DND-41 (cell line): ENCODE measurements at regions not wholly inside any gene's neighbourhood (a gene's known extent, or its start where the extent isn't known, plus 50 kb on each side); places are given as distances from the start of the nearest gene placed in this dataset.
"Not testable (repeated sequence)": the region's sequence is repeated elsewhere in the genome, so short reads cannot be mapped to it uniquely, and the experiment has no call there.

Experiments
- ATAC-seq: fragments of 200-7000 bp; cut with Tn5 transposase; 3 replicates; pipeline ENCODE4 v1.9.1; 2021; ENCODE audit warnings: low read depth; ENCODE audit not compliant: insufficient read depth
- DNase-seq: peaks from one replicate; pipeline ENCODE4 v3.0.0-alpha.2; 2020
- H2AFZ ChIP-seq: 2 replicates; pipeline ENCODE4 v1.6.0; 2012; ENCODE audit warnings: low read depth, low read length
- H3K27ac ChIP-seq: 2 replicates; pipeline ENCODE4 v1.5.1; 2012; ENCODE audit warnings: low read length, inconsistent platforms
- H3K27me3 ChIP-seq: fragments of 200-600 bp; sonication (generic); 2 replicates; pipeline ENCODE4 v1.6.0; 2012; ENCODE audit warnings: low read length, mild to moderate bottlenecking, inconsistent platforms; ENCODE audit not compliant: insufficient read depth, poor library complexity
- H3K36me3 ChIP-seq: 2 replicates; pipeline ENCODE4 v1.5.1; 2012; ENCODE audit warnings: low read length, inconsistent platforms; ENCODE audit not compliant: insufficient read depth
- H3K4me1 ChIP-seq: 2 replicates; pipeline ENCODE4 v1.5.1; 2012; ENCODE audit warnings: mild to moderate bottlenecking, low read length; ENCODE audit not compliant: insufficient read depth
- H3K4me2 ChIP-seq: 2 replicates; pipeline ENCODE4 v1.6.0; 2012; ENCODE audit warnings: mild to moderate bottlenecking, moderate library complexity, low read length, inconsistent platforms; ENCODE audit not compliant: insufficient read depth
- H3K4me3 ChIP-seq, 2 experiments: fragments of 200-600 bp in 1 of 2; shearing (Covaris generic) in 1 of 2; 2 replicates each; pipeline ENCODE4 v1.5.1; 2012 to 2016; ENCODE audit warnings: inconsistent platforms in 2 of 2, low read length in 2 of 2, mild to moderate bottlenecking in 2 of 2, low read depth in 1 of 2, moderate library complexity in 1 of 2
- H3K79me2 ChIP-seq: 2 replicates; pipeline ENCODE4 v1.6.0; 2012; ENCODE audit warnings: low read length, inconsistent platforms; ENCODE audit not compliant: insufficient read depth
- H3K9ac ChIP-seq: 2 replicates; pipeline ENCODE4 v1.6.0; 2012; ENCODE audit warnings: low read depth, mild to moderate bottlenecking, inconsistent platforms, low read length, moderate library complexity
- H3K9me3 ChIP-seq: 2 replicates; pipeline ENCODE4 v1.5.1; 2012; ENCODE audit warnings: low read length, moderate library complexity, mild to moderate bottlenecking, inconsistent platforms; ENCODE audit not compliant: insufficient read depth, severe bottlenecking
- H4K20me1 ChIP-seq: 2 replicates; pipeline ENCODE4 v1.6.0; 2012; ENCODE audit warnings: low read length; ENCODE audit not compliant: insufficient read depth

- H3K4me1 ChIP-seq, ATAC-seq, H3K27me3 ChIP-seq: not testable (repeated sequence)
These were observed 187.2 kb upstream of the IRF2BP2 start for GRCh38 chr1:234797216-234797615.

DNA sequence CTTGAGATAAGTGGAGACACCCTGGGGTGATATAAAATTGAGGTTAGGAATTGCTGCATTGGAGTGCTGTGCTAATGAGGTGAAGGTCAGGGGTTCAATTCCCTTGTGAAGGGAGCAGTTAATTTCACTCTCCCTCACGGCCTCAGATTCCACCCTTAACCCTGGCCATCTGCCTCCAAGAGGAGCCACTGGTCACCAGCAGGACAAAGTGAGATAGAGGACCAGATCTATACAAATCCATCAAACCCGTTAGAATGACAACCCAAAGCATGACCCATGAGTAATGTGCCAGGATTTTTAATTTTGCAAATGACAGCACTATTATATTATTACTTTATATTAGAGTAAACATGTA lies 186.4 kb upstream of the IRF2BP2 start:
- H3K36me3 ChIP-seq, H4K20me1 ChIP-seq, H3K4me3 ChIP-seq, ATAC-seq, H3K27ac ChIP-seq, H3K4me2 ChIP-seq, H2AFZ ChIP-seq, H3K79me2 ChIP-seq, H3K9me3 ChIP-seq, H3K9ac ChIP-seq, DNase-seq, H3K4me1 ChIP-seq, H3K27me3 ChIP-seq: not testable (repeated sequence)

More at GRCh38 chr1:234797216-234797615, 187.2 kb upstream of the IRF2BP2 start:
- not testable (repeated sequence) for H3K9ac ChIP-seq, H3K4me3 ChIP-seq, H3K27ac ChIP-seq, DNase-seq, H3K9me3 ChIP-seq, H4K20me1 ChIP-seq, H3K79me2 ChIP-seq, H3K4me2 ChIP-seq, H3K36me3 ChIP-seq, H2AFZ ChIP-seq

- not testable (repeated sequence) for H4K20me1 ChIP-seq, ATAC-seq, H3K9ac ChIP-seq, DNase-seq, H3K4me1 ChIP-seq, H3K4me2 ChIP-seq, H3K27ac ChIP-seq, H3K36me3 ChIP-seq, H2AFZ ChIP-seq, H3K4me3 ChIP-seq, H3K27me3 ChIP-seq, H3K79me2 ChIP-seq, H3K9me3 ChIP-seq
These were observed 185.9 kb upstream of the IRF2BP2 start for GRCh38 chr1:234795711-234796437.

- H3K27me3 ChIP-seq, H3K9me3 ChIP-seq, H3K4me2 ChIP-seq, H3K36me3 ChIP-seq, ATAC-seq, H3K79me2 ChIP-seq, H3K9ac ChIP-seq, H2AFZ ChIP-seq, H4K20me1 ChIP-seq, DNase-seq, H3K4me3 ChIP-seq, H3K27ac ChIP-seq, H3K4me1 ChIP-seq: not testable (repeated sequence)
These were observed 185.0 kb upstream of the IRF2BP2 start for GRCh38 chr1:234795007-234795406.

GRCh38 chr1:234794452-234794851 lies 184.5 kb upstream of the IRF2BP2 start:
- not testable (repeated sequence) for ATAC-seq, DNase-seq, H3K9me3 ChIP-seq, H3K4me3 ChIP-seq, H3K4me1 ChIP-seq, H3K9ac ChIP-seq, H2AFZ ChIP-seq, H3K27me3 ChIP-seq, H3K79me2 ChIP-seq, H3K4me2 ChIP-seq, H3K36me3 ChIP-seq, H4K20me1 ChIP-seq, H3K27ac ChIP-seq

- not testable (repeated sequence) for H2AFZ ChIP-seq, H4K20me1 ChIP-seq, ATAC-seq, H3K9me3 ChIP-seq, H3K4me2 ChIP-seq, H3K9ac ChIP-seq, H3K36me3 ChIP-seq, H3K4me3 ChIP-seq, H3K27ac ChIP-seq, H3K27me3 ChIP-seq, DNase-seq, H3K79me2 ChIP-seq, H3K4me1 ChIP-seq
These were observed 183.9 kb upstream of the IRF2BP2 start for GRCh38 chr1:234793924-234794323.

- ATAC-seq, H3K9ac ChIP-seq, H4K20me1 ChIP-seq, DNase-seq, H2AFZ ChIP-seq, H3K27ac ChIP-seq, H3K27me3 ChIP-seq, H3K79me2 ChIP-seq, H3K36me3 ChIP-seq, H3K9me3 ChIP-seq, H3K4me2 ChIP-seq, H3K4me3 ChIP-seq, H3K4me1 ChIP-seq: not testable (repeated sequence)
These were observed 182.4 kb upstream of the IRF2BP2 start for GRCh38 chr1:234792221-234792864.

DNA sequence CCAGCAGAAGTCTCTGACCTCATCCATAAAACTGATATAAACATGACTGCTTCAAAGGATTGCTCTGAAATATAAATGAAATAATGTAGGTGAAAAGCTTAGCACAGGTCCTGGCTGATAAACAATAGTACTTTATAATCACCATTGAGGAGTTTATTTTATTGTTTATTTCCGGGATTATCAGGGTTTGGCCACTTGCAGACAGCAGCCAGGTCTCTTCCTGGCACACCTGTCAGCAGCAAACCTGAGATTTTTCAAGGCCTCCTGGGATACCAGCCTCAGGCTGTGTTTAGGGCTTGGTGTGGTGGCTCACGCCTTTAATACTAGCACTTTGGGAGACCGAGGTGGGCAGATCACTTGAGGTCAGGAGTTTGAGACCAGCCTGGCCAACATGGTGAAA lies 181.6 kb upstream of the IRF2BP2 start:
- H3K79me2 ChIP-seq, H3K9ac ChIP-seq, H4K20me1 ChIP-seq, H3K27ac ChIP-seq, H3K4me2 ChIP-seq, DNase-seq, H3K4me3 ChIP-seq, ATAC-seq, H3K27me3 ChIP-seq, H3K36me3 ChIP-seq, H2AFZ ChIP-seq, H3K4me1 ChIP-seq, H3K9me3 ChIP-seq: not testable (repeated sequence)
